OCI-LY1 (cell line): ENCODE measurements at regions not wholly inside any gene's neighbourhood (a gene's known extent, or its start where the extent isn't known, plus 50 kb on each side); places are given as distances from the start of the nearest gene placed in this dataset.

Experiments
- EZH2 ChIP-seq: fragments of 200-600 bp; sonication (generic), shearing (Covaris generic); IDR thresholded peaks from 2 replicates; pipeline ENCODE4 v1.8.0; 2017; ENCODE audit warnings: borderline replicate concordance, mixed run types, mild to moderate bottlenecking, antibody characterized with exemption, low read length, moderate library complexity, mixed read lengths
- TF ChIP-seq, protein P1 (sequence below): fragments of 200-600 bp; sonication (generic), shearing (Covaris generic); IDR thresholded peaks from 2 replicates; pipeline ENCODE4 v1.5.1; 2017; ENCODE audit warnings: mild to moderate bottlenecking, antibody characterized with exemption, low read length, moderate library complexity, mixed read lengths

DNA sequence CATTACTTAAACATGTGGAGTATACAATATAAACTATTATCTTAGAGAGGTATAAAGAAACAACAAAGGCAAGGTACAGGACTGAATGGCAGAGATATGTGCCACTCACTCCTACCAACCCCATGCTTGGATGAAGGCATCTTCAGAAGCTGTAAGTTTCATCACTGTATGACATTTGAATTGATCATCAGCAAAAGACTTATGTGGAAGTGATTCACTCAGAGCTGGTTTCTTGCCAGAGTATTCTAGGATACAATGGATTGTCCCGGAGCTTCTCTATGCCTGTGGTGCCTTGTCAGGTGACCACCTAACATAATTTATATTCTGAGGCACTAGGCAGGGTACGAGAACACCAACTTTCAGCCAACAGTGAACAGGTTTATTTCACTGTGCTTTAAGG is 392.2 kb downstream of the PPP1R2C start:
- TF ChIP-seq, protein P1, sequence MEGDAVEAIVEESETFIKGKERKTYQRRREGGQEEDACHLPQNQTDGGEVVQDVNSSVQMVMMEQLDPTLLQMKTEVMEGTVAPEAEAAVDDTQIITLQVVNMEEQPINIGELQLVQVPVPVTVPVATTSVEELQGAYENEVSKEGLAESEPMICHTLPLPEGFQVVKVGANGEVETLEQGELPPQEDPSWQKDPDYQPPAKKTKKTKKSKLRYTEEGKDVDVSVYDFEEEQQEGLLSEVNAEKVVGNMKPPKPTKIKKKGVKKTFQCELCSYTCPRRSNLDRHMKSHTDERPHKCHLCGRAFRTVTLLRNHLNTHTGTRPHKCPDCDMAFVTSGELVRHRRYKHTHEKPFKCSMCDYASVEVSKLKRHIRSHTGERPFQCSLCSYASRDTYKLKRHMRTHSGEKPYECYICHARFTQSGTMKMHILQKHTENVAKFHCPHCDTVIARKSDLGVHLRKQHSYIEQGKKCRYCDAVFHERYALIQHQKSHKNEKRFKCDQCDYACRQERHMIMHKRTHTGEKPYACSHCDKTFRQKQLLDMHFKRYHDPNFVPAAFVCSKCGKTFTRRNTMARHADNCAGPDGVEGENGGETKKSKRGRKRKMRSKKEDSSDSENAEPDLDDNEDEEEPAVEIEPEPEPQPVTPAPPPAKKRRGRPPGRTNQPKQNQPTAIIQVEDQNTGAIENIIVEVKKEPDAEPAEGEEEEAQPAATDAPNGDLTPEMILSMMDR: no peak
- no peak for TF ChIP-seq EZH2
